ENCODE measurements at regions not wholly inside any gene's neighbourhood (a gene's known extent, or its start where the extent isn't known, plus 50 kb on each side); places are given as distances from the start of the nearest gene placed in this dataset.

DNA sequence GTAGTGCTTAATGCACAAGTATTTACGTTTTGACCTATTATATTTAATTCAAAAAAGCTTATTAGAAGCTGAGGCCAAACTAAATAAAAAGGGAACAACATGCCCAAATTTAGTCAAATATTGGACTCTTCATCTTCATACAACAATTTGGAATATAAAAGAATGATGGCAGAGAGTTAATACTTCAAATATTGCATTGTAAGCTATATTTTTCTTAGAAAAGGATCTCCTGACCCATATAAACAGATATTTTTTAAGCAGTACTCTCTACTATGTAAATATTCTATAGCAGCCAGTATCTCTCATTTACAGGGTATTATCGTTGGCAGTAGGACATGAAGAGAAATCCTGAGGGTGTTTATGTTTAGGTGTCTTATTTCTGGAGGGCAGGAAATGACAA, 531.2 kb downstream of the NYAP2 start:
- DNase-seq (ENCODE audit: low spot score) = no peak

DNA sequence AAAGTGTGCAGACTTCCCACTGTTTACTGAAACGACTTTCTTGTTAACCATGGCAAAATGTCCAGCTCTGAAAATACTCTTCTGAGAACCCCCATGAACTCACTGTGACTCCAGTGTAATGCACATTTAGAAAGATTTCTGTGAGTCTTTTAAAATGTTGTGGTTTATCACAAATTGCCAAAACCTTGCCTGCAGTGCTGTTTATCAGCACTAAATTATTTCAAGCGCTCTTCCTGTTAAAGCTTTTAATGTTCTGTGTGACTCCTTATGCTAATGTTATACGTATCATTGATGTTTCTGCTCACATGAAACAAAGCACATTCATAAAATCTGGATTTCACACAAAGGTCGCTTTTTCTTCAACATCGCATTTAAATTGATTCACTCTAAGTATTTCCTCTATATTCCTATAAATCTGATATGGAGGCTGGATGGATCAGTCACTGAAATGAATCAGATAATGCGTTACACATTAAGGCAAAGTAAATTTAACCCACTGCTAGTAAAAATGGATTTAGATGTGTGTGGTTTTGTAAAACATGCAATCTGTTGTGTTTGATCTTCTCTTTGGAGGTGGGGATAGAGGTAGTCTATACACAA, 521.2 kb downstream of the NYAP2 start:
- no peak for DNase-seq (ENCODE audit: low spot score)

DNA sequence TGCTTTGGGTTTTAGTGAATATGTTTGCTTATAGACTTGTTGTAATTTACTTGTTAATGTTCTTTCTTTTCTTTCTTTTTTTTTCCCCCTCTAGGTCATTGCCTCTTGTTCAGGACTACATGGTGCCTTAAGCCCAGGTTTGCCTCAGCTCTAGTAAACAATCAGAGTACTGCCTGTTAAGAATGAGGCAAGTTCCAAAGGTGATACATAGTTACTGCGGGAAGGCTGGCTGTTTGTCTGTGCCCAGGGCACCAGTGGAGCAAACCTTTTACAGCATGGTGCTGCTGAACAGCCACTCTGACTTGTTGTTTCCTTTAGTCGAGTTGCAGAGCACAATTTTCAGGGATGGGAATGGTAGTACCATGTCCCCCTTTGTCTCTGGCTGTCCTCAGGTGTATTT, 517.2 kb downstream of the NYAP2 start:
- DNase-seq (ENCODE audit: low spot score) = no peak

- no peak for DNase-seq (ENCODE audit: low spot score)
These were observed 511.5 kb downstream of the NYAP2 start for GRCh38 chr2:225911019-225911418.

DNA sequence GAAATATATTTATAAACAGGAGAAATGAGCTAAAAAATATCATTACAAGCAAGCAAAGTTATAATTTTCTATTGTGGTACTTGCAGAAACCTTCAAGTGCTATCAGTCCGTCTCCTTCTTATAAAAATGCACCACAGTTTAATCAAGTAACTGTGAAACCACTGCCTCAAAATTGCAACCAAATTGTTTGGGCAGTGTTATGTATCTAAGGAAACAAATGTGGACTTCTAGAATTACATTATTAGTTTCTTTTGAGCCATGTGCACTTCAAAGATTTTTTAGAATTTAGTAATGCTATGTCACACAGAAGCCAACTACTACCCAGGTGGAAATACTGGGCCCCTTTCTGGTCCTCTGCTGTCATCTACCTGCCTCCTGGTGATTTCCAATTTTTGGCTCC, 495.6 kb downstream of the NYAP2 start:
- DNase-seq (ENCODE audit: low spot score) = no peak

- DNase-seq (ENCODE audit: low spot score) = no peak
These were observed 494.9 kb downstream of the NYAP2 start for GRCh38 chr2:225894236-225894980.

DNA sequence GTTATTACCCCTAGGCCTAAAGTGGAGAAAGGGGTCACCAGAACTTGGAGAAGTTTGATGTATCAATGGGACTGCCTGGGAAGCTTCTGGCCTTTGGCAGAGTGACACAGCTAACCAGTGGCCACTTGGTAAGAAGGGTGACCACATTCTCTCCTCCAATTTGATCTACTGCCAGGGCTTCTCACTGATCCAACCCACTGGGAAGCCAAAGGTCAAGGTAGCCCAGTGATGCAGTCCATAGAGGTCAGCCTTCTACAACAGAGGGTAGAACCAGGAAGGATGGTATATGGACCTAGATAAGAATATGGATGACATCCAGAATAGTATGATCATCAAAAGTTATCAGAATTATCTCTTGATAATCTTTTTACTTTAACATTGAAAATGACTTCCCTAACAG, 493.6 kb downstream of the NYAP2 start:
- DNase-seq (ENCODE audit: low spot score) = no peak

- DNase-seq (ENCODE audit: low spot score) = no peak
These were observed 492.3 kb downstream of the NYAP2 start for GRCh38 chr2:225891771-225892170.

- no peak for DNase-seq (ENCODE audit: low spot score)
These were observed 491.5 kb downstream of the NYAP2 start for GRCh38 chr2:225891013-225891412.

- DNase-seq (ENCODE audit: low spot score) = peak; percentile 44
These were observed 489.9 kb downstream of the NYAP2 start for GRCh38 chr2:225889452-225889851.

- DNase-seq (ENCODE audit: low spot score) = no peak
These were observed 467.6 kb downstream of the NYAP2 start for GRCh38 chr2:225867071-225867470.

DNA sequence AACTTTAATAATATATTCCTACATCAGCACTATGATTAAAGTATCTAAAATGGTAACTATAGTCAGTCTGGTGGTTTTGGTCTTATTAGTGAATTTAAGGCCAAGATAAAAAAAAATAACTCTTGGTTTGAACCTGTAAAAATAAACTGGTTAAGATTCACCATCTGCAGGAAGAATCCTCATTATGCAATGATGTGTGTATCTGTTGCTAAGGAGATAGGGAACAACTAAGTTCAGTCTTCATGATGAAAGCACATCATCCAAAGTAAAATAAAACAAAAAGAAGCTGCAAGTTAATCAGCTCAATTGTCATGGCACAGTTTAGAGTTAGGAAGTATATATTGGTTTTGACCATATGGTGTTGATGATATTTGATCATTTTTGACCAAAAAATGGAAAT, 466.0 kb downstream of the NYAP2 start:
- DNase-seq (ENCODE audit: low spot score) = no peak

DNA sequence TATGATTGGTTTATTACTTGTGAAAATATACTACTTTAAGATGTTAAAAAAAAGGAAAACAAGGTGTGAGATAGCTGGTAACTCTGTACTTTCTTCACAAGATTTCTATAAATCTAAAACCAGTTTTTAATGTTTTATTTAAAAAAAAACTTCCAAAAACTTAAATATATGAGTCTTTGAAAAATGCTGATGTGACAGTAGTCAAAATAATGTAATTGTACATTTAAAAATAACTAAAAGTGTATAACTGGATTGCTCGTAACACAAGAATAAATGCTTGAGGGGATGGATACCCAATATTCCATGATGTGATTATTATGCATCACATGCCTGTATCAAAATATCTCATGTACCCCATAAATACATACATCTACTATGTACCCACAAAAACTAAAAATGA, 464.9 kb downstream of the NYAP2 start:
- no peak for DNase-seq (ENCODE audit: low spot score)

GRCh38 chr2:225842939-225843338, 443.4 kb downstream of the NYAP2 start:
- no peak for DNase-seq (ENCODE audit: low spot score)

DNA sequence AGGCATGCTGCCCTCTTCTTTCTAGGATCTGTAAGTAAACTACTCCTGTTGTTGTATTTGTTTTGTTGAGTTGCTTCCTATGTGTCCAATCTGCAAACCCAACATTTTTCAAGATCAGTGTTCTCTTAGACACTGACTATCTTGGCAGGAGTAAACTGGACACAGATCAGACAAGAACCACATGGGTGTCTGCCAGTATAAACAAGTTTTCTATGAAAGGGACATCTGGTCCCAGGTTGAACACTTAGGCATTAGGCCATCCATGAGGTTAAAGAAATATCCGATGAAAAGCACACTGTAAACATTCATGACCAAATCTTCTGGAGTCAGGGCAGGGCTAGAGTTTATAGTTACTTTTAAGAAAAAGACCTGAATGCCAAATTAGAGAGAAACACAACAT, 441.8 kb downstream of the NYAP2 start:
- DNase-seq (ENCODE audit: low spot score) = peak; percentile 3

GRCh38 chr2:225837328-225837727, 437.8 kb downstream of the NYAP2 start:
- DNase-seq (ENCODE audit: low spot score) = no peak

DNA sequence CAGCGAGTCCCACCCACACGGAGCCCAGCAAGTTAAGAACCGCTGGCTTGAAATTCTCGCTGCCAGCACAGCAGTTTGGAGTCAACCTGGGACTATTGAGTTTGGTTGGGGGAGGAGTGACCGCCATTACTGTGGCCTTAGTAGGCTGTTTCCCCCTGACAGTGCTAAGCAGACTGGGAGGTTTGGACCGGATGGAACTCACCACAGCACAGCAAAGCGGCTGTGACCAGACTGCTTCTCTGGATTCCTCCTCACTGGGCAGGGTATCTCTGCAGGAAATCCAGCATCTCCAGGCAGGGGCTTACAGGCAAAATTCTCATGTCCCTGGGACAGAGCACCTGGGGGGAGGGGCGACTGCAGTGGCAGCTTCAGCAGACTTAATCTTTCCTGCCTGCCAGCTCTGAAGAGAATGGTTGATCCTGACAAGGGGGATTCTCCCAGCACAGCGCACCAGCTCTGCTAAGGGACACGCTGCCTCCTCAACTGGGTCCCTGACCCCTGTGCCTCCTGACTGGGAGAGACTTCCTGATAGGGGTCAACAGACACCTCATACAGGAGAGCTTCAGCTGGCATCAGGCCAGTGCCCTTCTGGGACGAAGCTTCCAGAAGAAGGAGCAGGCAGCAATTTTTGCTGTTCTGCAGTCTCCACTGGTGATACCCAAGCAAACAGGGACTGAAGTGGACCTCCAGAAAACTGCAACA, 425.4 kb downstream of the NYAP2 start:
- no peak for DNase-seq (ENCODE audit: low spot score)

DNA sequence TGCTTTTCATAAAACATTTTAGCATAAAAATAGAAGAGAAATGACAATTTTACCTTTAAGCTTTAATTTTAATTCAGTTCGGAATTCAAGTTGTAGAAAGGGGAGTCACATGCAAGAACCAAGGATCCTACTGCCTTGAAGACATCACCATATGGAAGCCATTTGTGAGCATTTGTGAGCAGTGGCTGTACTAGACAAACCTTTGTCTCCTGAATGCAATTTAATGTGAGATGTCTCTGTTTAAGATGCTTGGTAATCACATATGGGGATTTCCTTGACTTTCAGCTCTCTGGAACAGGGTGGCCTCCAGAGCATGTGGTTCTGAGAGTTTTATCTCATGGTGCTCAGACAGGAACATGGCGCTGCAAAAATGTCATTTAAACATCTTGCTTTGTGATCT, 421.8 kb downstream of the NYAP2 start:
- no peak for DNase-seq (ENCODE audit: low spot score)

DNA sequence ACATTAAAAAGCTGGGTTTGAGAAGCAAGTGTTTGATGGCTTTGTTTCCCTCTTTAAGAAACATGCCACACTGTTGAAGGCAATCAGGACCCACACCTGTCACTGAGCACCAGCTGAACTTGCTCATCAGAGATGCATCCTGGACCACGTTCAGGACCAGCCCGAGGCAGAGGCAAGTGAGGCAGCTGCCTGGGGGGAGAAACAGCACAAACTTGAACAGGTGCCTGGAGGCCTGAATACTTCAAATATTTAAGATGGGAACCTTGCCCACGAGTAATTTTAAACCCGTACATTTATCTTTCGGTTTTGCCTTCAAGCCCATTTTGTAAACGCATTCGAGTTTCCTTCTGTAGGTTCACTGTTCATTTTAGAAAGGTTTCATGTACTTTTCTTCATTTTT, 421.3 kb downstream of the NYAP2 start:
- DNase-seq (ENCODE audit: low spot score) = no peak

GRCh38 chr2:225814554-225814953, 415.0 kb downstream of the NYAP2 start:
- no peak for DNase-seq (ENCODE audit: low spot score)

DNA sequence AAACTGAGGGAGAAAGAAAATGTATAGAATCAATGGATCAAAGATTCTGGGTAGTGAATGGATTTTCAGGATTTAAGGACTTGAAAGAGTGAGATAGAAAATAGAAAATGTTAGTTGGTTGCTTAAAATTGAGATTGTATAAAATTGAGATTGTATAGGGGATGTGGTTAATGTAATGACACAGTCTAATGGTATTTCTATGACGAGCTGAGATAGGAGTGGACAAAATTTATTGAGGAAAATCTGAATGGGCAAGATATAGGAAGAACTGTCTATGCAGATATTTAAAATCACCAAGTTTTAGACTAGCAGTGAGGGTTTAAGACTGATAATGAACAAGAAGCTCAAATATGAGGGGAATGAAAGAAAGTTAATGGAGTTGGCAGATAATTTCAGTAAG, 406.6 kb downstream of the NYAP2 start:
- DNase-seq (ENCODE audit: low spot score) = no peak

DNA sequence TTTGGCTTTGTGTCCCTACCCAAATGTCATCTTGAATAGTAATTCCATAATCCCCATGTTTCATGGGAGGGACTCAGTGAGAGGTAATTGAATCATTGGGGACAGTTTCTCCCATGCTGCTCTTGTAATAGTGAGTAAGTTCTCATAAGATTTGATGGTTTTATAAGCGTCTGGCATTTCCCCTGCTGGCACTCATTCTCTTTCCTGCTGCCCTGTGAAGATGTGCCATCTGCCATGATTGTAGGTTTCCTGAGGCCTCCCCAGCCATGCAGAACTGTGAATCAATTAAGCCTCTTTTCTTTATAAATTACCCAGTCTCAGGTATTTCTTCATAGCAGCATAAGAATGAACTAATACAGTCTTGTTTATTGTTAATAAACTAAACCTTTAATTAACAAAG, 402.6 kb downstream of the NYAP2 start:
- DNase-seq (ENCODE audit: low spot score) = peak; percentile 3

DNA sequence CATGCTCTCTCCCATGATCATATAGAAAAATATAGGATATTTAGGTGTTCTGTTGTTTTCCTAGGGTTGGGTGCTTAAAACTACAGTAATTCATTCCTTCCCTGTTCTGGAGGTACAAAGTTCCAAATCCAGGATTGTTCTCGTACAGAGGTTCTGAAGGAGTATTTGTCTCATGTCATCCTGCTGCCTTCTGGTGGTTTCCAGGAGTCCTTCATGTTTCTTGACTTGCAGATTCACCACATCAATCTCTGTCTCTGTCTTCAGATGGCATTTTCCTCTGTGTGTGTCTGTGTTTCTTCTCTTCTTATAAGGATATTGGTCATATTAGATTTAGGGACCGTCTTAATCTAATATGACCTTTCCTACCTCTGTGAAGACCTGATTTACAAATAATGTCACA, 397.9 kb downstream of the NYAP2 start:
- DNase-seq (ENCODE audit: low spot score) = no peak

All from pons (tissue), 1 donor.